CD4-positive, alpha-beta memory T cell (primary cell): ENCODE measurements at regions not wholly inside any gene's neighbourhood (a gene's known extent, or its start where the extent isn't known, plus 50 kb on each side); places are given as distances from the start of the nearest gene placed in this dataset.

Experiments used
- CTCF ChIA-PET: fragments of 350-600 bp; sonication (Branson Sonifier 250); formaldehyde crosslinking; loops from one replicate; lab custom pipeline; 2021; ENCODE audit warnings: inconsistent platforms; ENCODE audit not compliant: partially characterized antibody; lab: Charles Lee
- POLR2A ChIA-PET: fragments of 350-600 bp; sonication (Branson Sonifier 250); formaldehyde crosslinking; loops from one replicate; lab custom pipeline; 2021; ENCODE audit not compliant: partially characterized antibody; lab: Charles Lee
- DNase-seq, 5 donors: peaks; one replicate each; pipeline versions ENCODE4 v3.0.0 to v3.0.0-alpha.2; 2020 to 2022; ENCODE audit warnings: mixed read lengths in 1 of 5
- H3K27ac ChIP-seq: one replicate; pipeline ENCODE4 v1.7.0; 2013; ENCODE audit warnings: low read depth, low read length
- H3K27me3 ChIP-seq: 2 replicates; pipeline ENCODE4 v1.7.0; 2013; ENCODE audit warnings: mild to moderate bottlenecking, low read length, moderate library complexity; ENCODE audit not compliant: insufficient read depth
- H3K36me3 ChIP-seq: 2 replicates; pipeline ENCODE4 v1.7.0; 2013; ENCODE audit warnings: mild to moderate bottlenecking, low read length, moderate library complexity; ENCODE audit not compliant: insufficient read depth
- H3K4me1 ChIP-seq: 2 replicates; pipeline ENCODE4 v1.7.0; 2013; ENCODE audit warnings: mild to moderate bottlenecking, low read length, moderate library complexity; ENCODE audit not compliant: insufficient read depth
- H3K4me3 ChIP-seq, 2 donors: one replicate each; pipeline ENCODE4 v1.7.0; 2013; ENCODE audit warnings: low read length in 2 of 2, mild to moderate bottlenecking in 1 of 2
- H3K9me3 ChIP-seq, 2 donors: one replicate each; pipeline ENCODE4 v1.7.0; 2013; ENCODE audit warnings: low read length in 2 of 2, control low read depth in 1 of 2; ENCODE audit not compliant: control insufficient read depth in 1 of 2
- H3K27ac Mint-ChIP-seq, 7 donors: one replicate each; pipeline ENCODE4 v1.8.0; 2020 to 2021; ENCODE audit warnings: mixed read lengths in 7 of 7, mild to moderate bottlenecking in 6 of 7, inconsistent platforms in 3 of 7, moderate library complexity in 3 of 7
- H3K27me3 Mint-ChIP-seq, 2 donors: one replicate each; pipeline ENCODE4 v1.8.0; 2020 to 2021; ENCODE audit warnings: mixed read lengths in 2 of 2
- H3K36me3 Mint-ChIP-seq, 2 donors: one replicate each; pipeline ENCODE4 v1.8.0; 2020 to 2021; ENCODE audit warnings: mixed read lengths in 2 of 2, inconsistent platforms in 1 of 2, mild to moderate bottlenecking in 1 of 2
- H3K4me1 Mint-ChIP-seq, 4 donors: one replicate each; pipeline ENCODE4 v1.8.0; 2020 to 2021; ENCODE audit warnings: mixed read lengths in 4 of 4, mild to moderate bottlenecking in 1 of 4
- H3K4me3 Mint-ChIP-seq, 8 donors: one replicate each; pipeline ENCODE4 v1.8.0; 2020 to 2021; ENCODE audit warnings: mixed read lengths in 8 of 8, mild to moderate bottlenecking in 7 of 8, moderate library complexity in 6 of 8, inconsistent platforms in 3 of 8
- H3K9me3 Mint-ChIP-seq, 8 donors: one replicate each; pipeline ENCODE4 v1.8.0; 2020 to 2021; ENCODE audit warnings: mixed read lengths in 8 of 8, mild to moderate bottlenecking in 5 of 8, inconsistent platforms in 3 of 8, moderate library complexity in 1 of 8
- intact Hi-C: fragments of 100-400 bp; cut with micrococcal nuclease; formaldehyde crosslinking; loops from one replicate; pipeline ENCODE4 v1.15.1; 2023

- no peak overlapping the region for H3K27ac Mint-ChIP-seq
- DNase-seq, result no peak
- no peaks in the 10 kb centered on the region for H3K27me3 Mint-ChIP-seq
- H3K36me3 ChIP-seq, result no peaks in the 10 kb centered on the region
- H3K27ac ChIP-seq, result no peak overlapping the region
- no peaks in the 10 kb centered on the region for H3K9me3 ChIP-seq
- no peak overlapping the region for H3K4me3 ChIP-seq
- no peaks in the 10 kb centered on the region for H3K27me3 ChIP-seq
- no peaks in the 10 kb centered on the region for H3K4me1 ChIP-seq
- no peak overlapping the region for H3K4me3 Mint-ChIP-seq
- intact Hi-C loops, result no loop called here
- H3K4me1 Mint-ChIP-seq, result no peaks in the 10 kb centered on the region
- no peaks in the 10 kb centered on the region for H3K36me3 Mint-ChIP-seq
- CTCF ChIA-PET, result no interaction called here
- POLR2A ChIA-PET, result no interaction called here
- no peaks in the 10 kb centered on the region for H3K9me3 Mint-ChIP-seq
Measured at GRCh38 chr2:53150146-53150545, 617.5 kb upstream of the CHAC2 start.

GRCh38 chr2:53148221-53148620 is 619.4 kb upstream of the CHAC2 start:
- intact Hi-C loops, result no loop called here
- H3K9me3 Mint-ChIP-seq, result no peaks in the 10 kb centered on the region
- no peaks in the 10 kb centered on the region for H3K27me3 Mint-ChIP-seq

DNA sequence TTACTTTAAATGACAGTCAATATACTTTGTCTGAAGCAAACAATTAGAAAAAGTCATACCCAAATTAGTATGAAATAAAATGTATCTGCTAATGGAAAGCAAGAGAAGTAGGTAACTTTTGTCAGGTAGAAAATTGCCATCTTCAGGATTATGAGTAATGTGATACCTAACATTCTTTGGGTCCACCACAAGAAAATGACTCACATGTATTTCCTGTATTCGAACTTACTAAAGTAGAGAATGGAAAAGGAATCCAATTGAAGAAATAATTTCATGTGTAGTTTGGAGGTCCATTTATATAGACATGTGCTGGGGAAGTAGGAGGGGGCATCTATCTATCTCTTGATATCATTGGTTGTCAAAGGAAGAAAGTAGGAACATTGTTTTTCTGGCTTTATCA is 636.2 kb upstream of the CHAC2 start:
- intact Hi-C loops, result no loop called here
- no peaks in the 10 kb centered on the region for H3K4me1 Mint-ChIP-seq
- H3K4me3 ChIP-seq, result no peak overlapping the region
- no peak for DNase-seq
- CTCF ChIA-PET, result no interaction called here
- no peak overlapping the region for H3K4me3 Mint-ChIP-seq
- H3K36me3 ChIP-seq, result no peaks in the 10 kb centered on the region
- H3K27ac ChIP-seq, result no peak overlapping the region
- H3K27me3 Mint-ChIP-seq, result no peaks in the 10 kb centered on the region
- H3K36me3 Mint-ChIP-seq, result no peaks in the 10 kb centered on the region
- POLR2A ChIA-PET, result no interaction called here
- H3K27ac Mint-ChIP-seq, result no peak overlapping the region
- H3K9me3 Mint-ChIP-seq, result peaks cover 0 to 2% (median 0%) of the 10 kb centered on the region in 8 donors
- H3K9me3 ChIP-seq, result no peaks in the 10 kb centered on the region
- H3K27me3 ChIP-seq, result no peaks in the 10 kb centered on the region
- H3K4me1 ChIP-seq, result no peaks in the 10 kb centered on the region

More at GRCh38 chr2:53148221-53148620, 619.4 kb upstream of the CHAC2 start:
- DNase-seq, result no peak
- no peak overlapping the region for H3K27ac Mint-ChIP-seq
- Histone ChIP-seq H3K36me3 (no peaks in the 10 kb centered on the region), H3K4me3 (no peak overlapping the region), H3K27ac (no peak overlapping the region), H3K9me3 (no peaks in the 10 kb centered on the region), H3K4me1 (no peaks in the 10 kb centered on the region), H3K27me3 (no peaks in the 10 kb centered on the region)
- ChIA-PET CTCF (no interaction called here), POLR2A (no interaction called here)
- H3K36me3 Mint-ChIP-seq, result no peaks in the 10 kb centered on the region
- no peak overlapping the region for H3K4me3 Mint-ChIP-seq
- H3K4me1 Mint-ChIP-seq, result no peaks in the 10 kb centered on the region

DNA sequence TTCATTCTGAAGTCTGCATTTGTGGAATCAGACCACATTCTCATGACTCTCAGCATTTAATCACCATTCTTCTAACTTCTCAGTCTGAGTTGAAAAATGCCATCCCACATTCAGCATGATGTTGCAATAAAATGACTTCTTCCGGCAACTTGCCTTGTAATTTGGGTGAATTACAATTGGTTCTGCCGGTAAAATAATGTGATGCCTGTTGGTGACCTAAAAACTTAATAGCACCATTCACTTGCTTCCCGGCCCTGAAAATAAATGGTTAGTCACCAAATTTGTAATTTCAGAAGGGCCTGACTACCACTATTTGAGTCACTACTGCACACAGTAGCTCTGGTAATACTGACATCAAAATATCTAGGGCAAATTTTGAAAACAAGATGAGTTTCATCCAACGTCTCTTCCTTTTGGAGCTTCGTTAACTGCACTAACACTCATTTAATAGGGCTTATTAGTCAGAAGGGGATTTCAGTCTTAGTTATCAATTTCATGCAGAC is 637.1 kb upstream of the CHAC2 start:
- Mint-ChIP-seq H3K4me1 (no peaks in the 10 kb centered on the region), H3K27me3 (no peaks in the 10 kb centered on the region), H3K9me3 (peaks cover 0 to 4% (median 0%) of the 10 kb centered on the region in 8 donors), H3K27ac (no peak overlapping the region), H3K36me3 (no peaks in the 10 kb centered on the region), H3K4me3 (no peak overlapping the region)
- Histone ChIP-seq H3K4me1 (no peaks in the 10 kb centered on the region), H3K36me3 (no peaks in the 10 kb centered on the region), H3K27me3 (no peaks in the 10 kb centered on the region), H3K9me3 (no peaks in the 10 kb centered on the region), H3K27ac (no peak overlapping the region), H3K4me3 (no peak overlapping the region)
- CTCF ChIA-PET, result no interaction called here
- intact Hi-C loops, result no loop called here
- no peak for DNase-seq
- POLR2A ChIA-PET, result no interaction called here

GRCh38 chr2:53129851-53130250 is 637.8 kb upstream of the CHAC2 start:
- no peak for DNase-seq
- intact Hi-C loops, result no loop called here
- POLR2A ChIA-PET, result no interaction called here

GRCh38 chr2:53127061-53127650 is 640.4 kb upstream of the CHAC2 start:
- intact Hi-C loops, result no loop called here
- Histone ChIP-seq H3K4me3 (no peak overlapping the region), H3K9me3 (no peaks in the 10 kb centered on the region), H3K27ac (no peak overlapping the region), H3K4me1 (no peaks in the 10 kb centered on the region), H3K36me3 (no peaks in the 10 kb centered on the region), H3K27me3 (no peaks in the 10 kb centered on the region)
- no peaks in the 10 kb centered on the region for H3K4me1 Mint-ChIP-seq
- H3K27me3 Mint-ChIP-seq, result no peaks in the 10 kb centered on the region
- H3K4me3 Mint-ChIP-seq, result no peak overlapping the region
- no peak overlapping the region for H3K27ac Mint-ChIP-seq
- ChIA-PET CTCF (no interaction called here), POLR2A (no interaction called here)
- DNase-seq, result no peak
- H3K36me3 Mint-ChIP-seq, result no peaks in the 10 kb centered on the region
- peaks cover 0 to 4% (median 0%) of the 10 kb centered on the region in 8 donors for H3K9me3 Mint-ChIP-seq

More at GRCh38 chr2:53129851-53130250, 637.8 kb upstream of the CHAC2 start:
- H3K27ac ChIP-seq, result no peak overlapping the region
- H3K4me3 ChIP-seq, result no peak overlapping the region
- H3K4me3 Mint-ChIP-seq, result no peak overlapping the region
- no peaks in the 10 kb centered on the region for H3K4me1 Mint-ChIP-seq
- H3K9me3 Mint-ChIP-seq, result peaks cover 0 to 4% (median 0%) of the 10 kb centered on the region in 8 donors
- no peaks in the 10 kb centered on the region for H3K27me3 Mint-ChIP-seq
- no peaks in the 10 kb centered on the region for H3K4me1 ChIP-seq
- H3K36me3 Mint-ChIP-seq, result no peaks in the 10 kb centered on the region
- H3K9me3 ChIP-seq, result no peaks in the 10 kb centered on the region
- no peaks in the 10 kb centered on the region for H3K27me3 ChIP-seq
- no peaks in the 10 kb centered on the region for H3K36me3 ChIP-seq
- no peak overlapping the region for H3K27ac Mint-ChIP-seq
- CTCF ChIA-PET, result interaction anchor here (1.2 kb wide), 1 partner anchor 10 kb away, joined by 3 read pairs; no protein-coding TSS in a partner anchor

DNA sequence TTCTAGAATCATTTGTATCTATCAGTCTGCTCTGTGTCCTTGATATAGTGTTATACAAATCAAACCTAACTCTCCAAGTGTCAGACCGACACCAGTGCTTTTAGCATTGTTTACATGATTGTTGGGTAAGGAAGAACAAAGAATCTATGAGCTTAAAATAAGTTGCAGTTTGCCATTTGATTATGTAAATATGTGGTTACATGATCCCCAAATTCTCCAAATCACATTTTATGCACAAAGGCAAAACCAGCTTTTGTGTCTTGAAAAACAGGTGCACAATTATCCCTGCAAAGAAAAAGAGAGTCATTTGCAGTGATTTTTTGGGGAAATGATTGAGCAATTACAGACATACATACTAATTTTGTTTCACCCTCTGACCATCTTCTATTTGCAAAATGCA is 652.6 kb upstream of the CHAC2 start:
- Mint-ChIP-seq H3K27me3 (no peaks in the 10 kb centered on the region), H3K4me1 (no peaks in the 10 kb centered on the region), H3K27ac (no peak overlapping the region), H3K9me3 (peaks cover 0 to 11% (median 6%) of the 10 kb centered on the region in 8 donors), H3K4me3 (no peak overlapping the region), H3K36me3 (no peaks in the 10 kb centered on the region)
- no peak for DNase-seq
- H3K4me3 ChIP-seq, result no peak overlapping the region
- H3K27me3 ChIP-seq, result no peaks in the 10 kb centered on the region
- no peaks in the 10 kb centered on the region for H3K36me3 ChIP-seq
- CTCF ChIA-PET, result no interaction called here
- H3K4me1 ChIP-seq, result no peaks in the 10 kb centered on the region
- no peak overlapping the region for H3K27ac ChIP-seq
- POLR2A ChIA-PET, result no interaction called here
- H3K9me3 ChIP-seq, result no peaks in the 10 kb centered on the region
- intact Hi-C loops, result no loop called here
